Body of pancreas (tissue), 4 donors: ENCODE measurements at regions not wholly inside any gene's neighbourhood (a gene's known extent, or its start where the extent isn't known, plus 50 kb on each side); places are given as distances from the start of the nearest gene placed in this dataset.

ENCODE experiments used
- ATAC-seq: fragments of 150-250 bp; one replicate; pipeline ENCODE4 v1.9.1; 2016
- DNase-seq, 4 donors: peaks; one replicate each; pipeline ENCODE4 v3.0.0-alpha.2; 2019
- H3K27ac ChIP-seq, 4 donors: fragments of 200-600 bp; sonication (generic); 1 replicate in 3 of 4; 2 replicates in 1 of 4; pipeline versions ENCODE4 v1.5.1 to v1.6.1; 2016 to 2019; ENCODE audit warnings: mild to moderate bottlenecking in 1 of 4, mixed read lengths in 1 of 4, moderate library complexity in 1 of 4
- H3K27me3 ChIP-seq, 2 donors: fragments of 200-600 bp; sonication (generic); one replicate each; pipeline ENCODE4 v1.6.0; 2016; ENCODE audit warnings: mild to moderate bottlenecking in 1 of 2
- H3K36me3 ChIP-seq, 2 donors: fragments of 200-600 bp; sonication (generic); replicated peaks in 1 of 2; 2 replicates each; pipeline ENCODE4 v1.5.1; 2016; ENCODE audit warnings: low read depth in 2 of 2; ENCODE audit not compliant: insufficient read depth in 1 of 2
- H3K4me1 ChIP-seq: fragments of 200-600 bp; sonication (generic); one replicate; pipeline ENCODE4 v1.6.0; 2016
- H3K4me3 ChIP-seq, 2 donors: fragments of 200-600 bp; sonication (generic); 1 replicate in 1 of 2; 2 replicates in 1 of 2; pipeline ENCODE4 v1.5.1; 2016 to 2019
- H3K9me3 ChIP-seq, 3 donors: fragments of 200-600 bp; sonication (generic); 1 replicate in 2 of 3; 2 replicates in 1 of 3; pipeline ENCODE4 v1.5.1; 2016
- POLR2A ChIP-seq, 3 donors: fragments of 450-650 bp; IDR thresholded peaks; one replicate each; pipeline ENCODE4 v1.6.1; 2016; ENCODE audit warnings: antibody characterized with exemption in 3 of 3, mild to moderate bottlenecking in 2 of 3
- WGBS, 2 donors: methylation state at CpG; one replicate each; pipeline ENCODE4 v1.1.5; 2017; 5-methylcytosine and 5-hydroxymethylcytosine counted together
- intact Hi-C: fragments of 100-400 bp; cut with DNase I; formaldehyde crosslinking; loops from one replicate; pipeline ENCODE4 v1.15.1; 2023
- TF ChIP-seq, protein P1 (sequence below), 7 experiments: fragments of 450-650 bp in 4 of 7; fragments of 200-600 bp in 3 of 7; sonication (generic) in 3 of 7; IDR thresholded peaks; one replicate each; pipeline ENCODE4 v1.5.1; 2016 to 2019; ENCODE audit warnings: antibody characterized with exemption in 7 of 7

DNA sequence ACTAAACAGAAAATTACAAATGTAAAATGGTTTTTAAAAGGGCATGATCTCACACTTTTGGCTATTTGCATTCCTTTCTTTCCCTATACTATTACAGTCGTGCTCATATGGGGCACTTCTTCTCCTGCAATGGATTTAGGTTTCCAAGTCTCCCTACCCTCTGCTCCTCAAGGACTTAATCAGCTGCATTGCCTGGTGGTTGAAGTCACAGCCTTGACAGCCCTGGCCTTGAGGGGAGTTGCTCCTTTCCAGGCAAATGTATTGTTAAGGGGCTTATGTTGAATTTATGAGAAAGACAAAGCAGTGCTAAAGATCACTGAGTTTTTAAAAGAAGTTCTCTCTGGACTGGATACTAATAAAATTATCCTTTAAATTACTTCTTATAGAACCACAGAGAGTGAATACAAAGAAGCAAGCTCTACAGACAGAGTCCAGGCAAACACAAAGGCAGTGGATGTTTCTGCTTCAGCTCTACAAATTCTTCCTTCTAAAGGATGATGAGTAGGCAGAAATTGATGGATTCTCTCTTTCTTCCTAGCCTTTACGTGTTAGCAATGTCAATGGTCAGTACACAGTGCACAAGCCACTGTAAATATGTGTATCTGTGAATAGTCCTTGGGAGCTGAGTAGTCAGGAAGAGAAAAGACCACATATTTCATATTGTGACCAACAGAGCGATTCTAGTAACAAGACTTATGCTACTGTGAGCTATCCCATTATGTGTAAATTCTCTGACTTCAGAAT is 390.9 kb downstream of the TBC1D4 start:
- H3K4me3 ChIP-seq: no peak overlapping the region
- TF ChIP-seq, protein P1, sequence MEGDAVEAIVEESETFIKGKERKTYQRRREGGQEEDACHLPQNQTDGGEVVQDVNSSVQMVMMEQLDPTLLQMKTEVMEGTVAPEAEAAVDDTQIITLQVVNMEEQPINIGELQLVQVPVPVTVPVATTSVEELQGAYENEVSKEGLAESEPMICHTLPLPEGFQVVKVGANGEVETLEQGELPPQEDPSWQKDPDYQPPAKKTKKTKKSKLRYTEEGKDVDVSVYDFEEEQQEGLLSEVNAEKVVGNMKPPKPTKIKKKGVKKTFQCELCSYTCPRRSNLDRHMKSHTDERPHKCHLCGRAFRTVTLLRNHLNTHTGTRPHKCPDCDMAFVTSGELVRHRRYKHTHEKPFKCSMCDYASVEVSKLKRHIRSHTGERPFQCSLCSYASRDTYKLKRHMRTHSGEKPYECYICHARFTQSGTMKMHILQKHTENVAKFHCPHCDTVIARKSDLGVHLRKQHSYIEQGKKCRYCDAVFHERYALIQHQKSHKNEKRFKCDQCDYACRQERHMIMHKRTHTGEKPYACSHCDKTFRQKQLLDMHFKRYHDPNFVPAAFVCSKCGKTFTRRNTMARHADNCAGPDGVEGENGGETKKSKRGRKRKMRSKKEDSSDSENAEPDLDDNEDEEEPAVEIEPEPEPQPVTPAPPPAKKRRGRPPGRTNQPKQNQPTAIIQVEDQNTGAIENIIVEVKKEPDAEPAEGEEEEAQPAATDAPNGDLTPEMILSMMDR (IDR thresholded peaks at IDR 0.05): no peak
- no peak for TF ChIP-seq POLR2A (IDR thresholded peaks at IDR 0.05)
- no peaks in the 10 kb centered on the region for H3K36me3 ChIP-seq
- H3K27me3 ChIP-seq: no peaks in the 10 kb centered on the region
- DNase-seq (no peak), ATAC-seq (no peak)
- H3K27ac ChIP-seq: no peak overlapping the region
- no peaks in the 10 kb centered on the region for H3K4me1 ChIP-seq
- WGBS, 2 donors: 49 to 52% methylated on average over 3 of the region's 3 CpGs
- intact Hi-C loops: no loop called here
- H3K9me3 ChIP-seq: no peaks in the 10 kb centered on the region

GRCh38 chr13:75088915-75089314 is 393.1 kb downstream of the TBC1D4 start:
- Histone ChIP-seq H3K27me3 (no peaks in the 10 kb centered on the region), H3K36me3 (no peaks in the 10 kb centered on the region), H3K27ac (no peak overlapping the region), H3K9me3 (no peaks in the 10 kb centered on the region), H3K4me1 (no peaks in the 10 kb centered on the region), H3K4me3 (no peak overlapping the region)
- no peak for ATAC-seq
- TF ChIP-seq, protein P1 (IDR thresholded peaks at IDR 0.05): no peak
- no peak for TF ChIP-seq POLR2A (IDR thresholded peaks at IDR 0.05)
- intact Hi-C loops: no loop called here
- 62 to 77% methylated on average over 4 of the region's 4 CpGs for WGBS, 2 donors
- no peak for DNase-seq

DNA sequence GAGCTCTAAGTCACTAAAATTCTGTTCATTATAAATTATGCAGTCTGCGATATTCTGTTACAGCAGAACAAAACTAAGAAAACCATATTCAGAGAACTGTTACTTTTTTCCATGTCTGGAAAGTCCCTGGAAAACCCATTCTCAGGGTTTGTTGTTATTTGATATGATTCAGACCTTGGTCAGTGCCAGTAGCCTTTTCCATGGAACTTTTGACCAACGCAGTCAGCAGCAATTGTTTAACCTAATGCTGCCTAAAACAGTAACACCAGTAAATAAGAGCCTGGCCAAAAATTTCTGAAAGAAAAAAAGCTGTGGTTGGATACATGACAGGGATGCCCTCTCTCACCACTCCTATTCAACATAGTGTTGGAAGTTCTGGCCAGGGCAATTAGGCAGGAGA is 402.7 kb downstream of the TBC1D4 start:
- intact Hi-C loops: no loop called here
- ATAC-seq (no peak), DNase-seq (no peak)
- H3K27ac ChIP-seq: no peak overlapping the region
- no peaks in the 10 kb centered on the region for H3K4me1 ChIP-seq
- H3K36me3 ChIP-seq: no peaks in the 10 kb centered on the region
- no peak for TF ChIP-seq POLR2A (IDR thresholded peaks at IDR 0.05)
- TF ChIP-seq, protein P1 (IDR thresholded peaks at IDR 0.05): no peak
- WGBS, 2 donors: 61% methylated on average over 2 of the region's 2 CpGs
- no peak overlapping the region for H3K4me3 ChIP-seq
- H3K27me3 ChIP-seq: no peaks in the 10 kb centered on the region
- no peaks in the 10 kb centered on the region for H3K9me3 ChIP-seq

- no peaks in the 10 kb centered on the region for H3K9me3 ChIP-seq
- no peaks in the 10 kb centered on the region for H3K36me3 ChIP-seq
- no peaks in the 10 kb centered on the region for H3K27me3 ChIP-seq
- ATAC-seq (no peak), DNase-seq (no peak)
- H3K4me1 ChIP-seq: no peaks in the 10 kb centered on the region
- H3K4me3 ChIP-seq: no peak overlapping the region
- intact Hi-C loops: no loop called here
- H3K27ac ChIP-seq: no peak overlapping the region
- TF ChIP-seq POLR2A (IDR thresholded peaks at IDR 0.05): no peak
- TF ChIP-seq, protein P1 (IDR thresholded peaks at IDR 0.05): no peak
Observed at GRCh38 chr13:75076476-75076875, 405.5 kb downstream of the TBC1D4 start.

DNA sequence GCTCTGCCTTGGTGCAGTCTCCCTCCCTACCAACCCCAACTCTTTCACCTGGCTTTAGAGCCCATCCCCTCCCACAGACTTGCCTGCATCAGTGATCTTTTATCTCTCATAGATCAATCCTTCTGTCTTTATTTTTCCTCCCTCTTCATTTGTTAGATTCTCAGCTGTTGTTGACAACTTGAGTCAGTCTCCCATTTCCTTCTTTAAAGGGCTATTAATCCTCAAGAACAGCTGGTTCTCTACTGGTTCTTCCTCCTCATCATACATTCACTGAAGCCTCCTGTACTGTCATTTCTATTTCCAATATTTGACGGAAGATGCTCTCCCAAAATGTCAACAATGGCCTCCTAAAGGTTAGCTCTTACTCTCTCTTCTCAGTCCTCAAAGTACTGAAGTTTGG is 408.2 kb downstream of the TBC1D4 start:
- DNase-seq: no peak
- intact Hi-C loops: no loop called here
- no peak overlapping the region for H3K4me3 ChIP-seq
- H3K9me3 ChIP-seq: no peaks in the 10 kb centered on the region
- 50 to 70% methylated on average over 1 of the region's 1 CpG for WGBS, 2 donors
- TF ChIP-seq, protein P1 (IDR thresholded peaks at IDR 0.05): no peak
- TF ChIP-seq POLR2A (IDR thresholded peaks at IDR 0.05): no peak
- no peaks in the 10 kb centered on the region for H3K36me3 ChIP-seq
- no peaks in the 10 kb centered on the region for H3K4me1 ChIP-seq
- no peak for ATAC-seq
- no peak overlapping the region for H3K27ac ChIP-seq
- no peaks in the 10 kb centered on the region for H3K27me3 ChIP-seq
